ENCODE measurements at regions not wholly inside any gene's neighbourhood (a gene's known extent, or its start where the extent isn't known, plus 50 kb on each side); places are given as distances from the start of the nearest gene placed in this dataset.

- TF ChIP-seq TOX (CRISPR knock-in tag; IDR thresholded peaks at IDR 0.05; ENCODE audit: borderline replicate concordance), result no peak
- no peak for TF ChIP-seq GLIS3 (CRISPR knock-in tag; IDR thresholded peaks at IDR 0.05)
- no peak for TF ChIP-seq ARNTL (CRISPR knock-in tag; IDR thresholded peaks at IDR 0.05; ENCODE audit: borderline replicate concordance, low read depth)
- no peak for TF ChIP-seq ZNF8 (CRISPR knock-in tag; IDR thresholded peaks at IDR 0.05)
- no peak for TF ChIP-seq ESRRG (CRISPR knock-in tag; IDR thresholded peaks at IDR 0.05)
- TF ChIP-seq ZC3H10 (CRISPR knock-in tag; IDR thresholded peaks at IDR 0.05), result no peak
- no peak for TF ChIP-seq TCF4 (CRISPR knock-in tag; IDR thresholded peaks at IDR 0.05; ENCODE audit: borderline replicate concordance)
- no peak for TF ChIP-seq ZNF70 (CRISPR knock-in tag; IDR thresholded peaks at IDR 0.05)
Measured at GRCh38 chr10:64519427-64519826, 998.2 kb downstream of the REEP3 start.

GRCh38 chr10:64519831-64520230, 998.6 kb downstream of the REEP3 start:
- TF ChIP-seq ZFP30 (CRISPR knock-in tag; IDR thresholded peaks at IDR 0.05), result no peak
- no peak for TF ChIP-seq ISL1 (CRISPR knock-in tag; IDR thresholded peaks at IDR 0.05)
- no peak for TF ChIP-seq ZC3H10 (CRISPR knock-in tag; IDR thresholded peaks at IDR 0.05)
- no peak for TF ChIP-seq ARNTL (CRISPR knock-in tag; IDR thresholded peaks at IDR 0.05; ENCODE audit: borderline replicate concordance, low read depth)
- TF ChIP-seq ZNF565 (CRISPR knock-in tag; conservative IDR thresholded peaks at IDR 0.05; ENCODE audit: low read depth), result no peak
- TF ChIP-seq SNAI2 (CRISPR knock-in tag; IDR thresholded peaks at IDR 0.05), result no peak
- TF ChIP-seq, protein P1, sequence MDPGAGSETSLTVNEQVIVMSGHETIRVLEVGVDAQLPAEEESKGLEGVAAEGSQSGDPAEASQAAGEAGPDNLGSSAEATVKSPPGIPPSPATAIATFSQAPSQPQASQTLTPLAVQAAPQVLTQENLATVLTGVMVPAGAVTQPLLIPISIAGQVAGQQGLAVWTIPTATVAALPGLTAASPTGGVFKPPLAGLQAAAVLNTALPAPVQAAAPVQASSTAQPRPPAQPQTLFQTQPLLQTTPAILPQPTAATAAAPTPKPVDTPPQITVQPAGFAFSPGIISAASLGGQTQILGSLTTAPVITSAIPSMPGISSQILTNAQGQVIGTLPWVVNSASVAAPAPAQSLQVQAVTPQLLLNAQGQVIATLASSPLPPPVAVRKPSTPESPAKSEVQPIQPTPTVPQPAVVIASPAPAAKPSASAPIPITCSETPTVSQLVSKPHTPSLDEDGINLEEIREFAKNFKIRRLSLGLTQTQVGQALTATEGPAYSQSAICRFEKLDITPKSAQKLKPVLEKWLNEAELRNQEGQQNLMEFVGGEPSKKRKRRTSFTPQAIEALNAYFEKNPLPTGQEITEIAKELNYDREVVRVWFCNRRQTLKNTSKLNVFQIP (CRISPR knock-in tag; IDR thresholded peaks at IDR 0.05; ENCODE audit: borderline replicate concordance, low read depth), result no peak
- TF ChIP-seq, protein P2, sequence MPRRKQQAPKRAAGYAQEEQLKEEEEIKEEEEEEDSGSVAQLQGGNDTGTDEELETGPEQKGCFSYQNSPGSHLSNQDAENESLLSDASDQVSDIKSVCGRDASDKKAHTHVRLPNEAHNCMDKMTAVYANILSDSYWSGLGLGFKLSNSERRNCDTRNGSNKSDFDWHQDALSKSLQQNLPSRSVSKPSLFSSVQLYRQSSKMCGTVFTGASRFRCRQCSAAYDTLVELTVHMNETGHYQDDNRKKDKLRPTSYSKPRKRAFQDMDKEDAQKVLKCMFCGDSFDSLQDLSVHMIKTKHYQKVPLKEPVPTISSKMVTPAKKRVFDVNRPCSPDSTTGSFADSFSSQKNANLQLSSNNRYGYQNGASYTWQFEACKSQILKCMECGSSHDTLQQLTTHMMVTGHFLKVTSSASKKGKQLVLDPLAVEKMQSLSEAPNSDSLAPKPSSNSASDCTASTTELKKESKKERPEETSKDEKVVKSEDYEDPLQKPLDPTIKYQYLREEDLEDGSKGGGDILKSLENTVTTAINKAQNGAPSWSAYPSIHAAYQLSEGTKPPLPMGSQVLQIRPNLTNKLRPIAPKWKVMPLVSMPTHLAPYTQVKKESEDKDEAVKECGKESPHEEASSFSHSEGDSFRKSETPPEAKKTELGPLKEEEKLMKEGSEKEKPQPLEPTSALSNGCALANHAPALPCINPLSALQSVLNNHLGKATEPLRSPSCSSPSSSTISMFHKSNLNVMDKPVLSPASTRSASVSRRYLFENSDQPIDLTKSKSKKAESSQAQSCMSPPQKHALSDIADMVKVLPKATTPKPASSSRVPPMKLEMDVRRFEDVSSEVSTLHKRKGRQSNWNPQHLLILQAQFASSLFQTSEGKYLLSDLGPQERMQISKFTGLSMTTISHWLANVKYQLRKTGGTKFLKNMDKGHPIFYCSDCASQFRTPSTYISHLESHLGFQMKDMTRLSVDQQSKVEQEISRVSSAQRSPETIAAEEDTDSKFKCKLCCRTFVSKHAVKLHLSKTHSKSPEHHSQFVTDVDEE (CRISPR knock-in tag; IDR thresholded peaks at IDR 0.05), result no peak
- TF ChIP-seq TOX (CRISPR knock-in tag; IDR thresholded peaks at IDR 0.05; ENCODE audit: borderline replicate concordance), result no peak
- no peak for TF ChIP-seq ZNF70 (CRISPR knock-in tag; IDR thresholded peaks at IDR 0.05)
- TF ChIP-seq BACH2 (CRISPR knock-in tag; IDR thresholded peaks at IDR 0.05; ENCODE audit: borderline replicate concordance), result no peak
- TF ChIP-seq ESRRG (CRISPR knock-in tag; IDR thresholded peaks at IDR 0.05), result no peak
- no peak for TF ChIP-seq OSR1 (CRISPR knock-in tag; IDR thresholded peaks at IDR 0.05)
- TF ChIP-seq CSDC2 (CRISPR knock-in tag; IDR thresholded peaks at IDR 0.05), result no peak
- TF ChIP-seq PATZ1 (CRISPR knock-in tag; IDR thresholded peaks at IDR 0.05; ENCODE audit: borderline replicate concordance), result no peak
- TF ChIP-seq CREB5 (CRISPR knock-in tag; IDR thresholded peaks at IDR 0.05; ENCODE audit: low read depth), result no peak
- no peak for ATAC-seq

More at GRCh38 chr10:64519427-64519826, 998.2 kb downstream of the REEP3 start:
- no peak for ATAC-seq

GRCh38 chr10:64523065-64523759, 1002.0 kb downstream of the REEP3 start:
- no peak for ATAC-seq
- TF ChIP-seq, protein P2 (CRISPR knock-in tag; IDR thresholded peaks at IDR 0.05), result no peak
- TF ChIP-seq ZNF70 (CRISPR knock-in tag; IDR thresholded peaks at IDR 0.05) (no peak), CSDC2 (CRISPR knock-in tag; IDR thresholded peaks at IDR 0.05) (no peak), ZC3H10 (CRISPR knock-in tag; IDR thresholded peaks at IDR 0.05) (no peak), BACH2 (CRISPR knock-in tag; IDR thresholded peaks at IDR 0.05; ENCODE audit: borderline replicate concordance) (no peak), ZFP3 (CRISPR knock-in tag; IDR thresholded peaks at IDR 0.05) (no peak), CSRNP3 (CRISPR knock-in tag; IDR thresholded peaks at IDR 0.05) (no peak), GLIS3 (CRISPR knock-in tag; IDR thresholded peaks at IDR 0.05) (no peak), ZNF8 (CRISPR knock-in tag; IDR thresholded peaks at IDR 0.05) (no peak), ISL1 (CRISPR knock-in tag; IDR thresholded peaks at IDR 0.05) (no peak), RARB (CRISPR knock-in tag; IDR thresholded peaks at IDR 0.05) (no peak), SNAI2 (CRISPR knock-in tag; IDR thresholded peaks at IDR 0.05) (no peak), OSR1 (CRISPR knock-in tag; IDR thresholded peaks at IDR 0.05) (no peak), PATZ1 (CRISPR knock-in tag; IDR thresholded peaks at IDR 0.05; ENCODE audit: borderline replicate concordance) (no peak), ZFP30 (CRISPR knock-in tag; IDR thresholded peaks at IDR 0.05) (no peak)
